Stomach (tissue), 8 donors: ENCODE measurements at regions not wholly inside any gene's neighbourhood (a gene's known extent, or its start where the extent isn't known, plus 50 kb on each side); places are given as distances from the start of the nearest gene placed in this dataset.

Experiments
- DNase-seq, 2 donors: peaks; one replicate each; pipeline versions ENCODE4 v3.0.0 to v3.0.0-alpha.2; 2013 to 2019
- H3K27ac ChIP-seq, 5 donors: fragments of 200-600 bp in 4 of 5; sonication (generic) in 4 of 5; one replicate each; pipeline ENCODE4 v1.5.1; 2013 to 2019; ENCODE audit warnings: mild to moderate bottlenecking in 1 of 5, moderate library complexity in 1 of 5
- H3K27me3 ChIP-seq, 3 donors: fragments of 200-600 bp; sonication (generic); one replicate each; pipeline ENCODE4 v1.5.1; 2017 to 2019; ENCODE audit warnings: mixed run types in 1 of 3
- H3K36me3 ChIP-seq, 4 donors: fragments of 200-600 bp; sonication (generic); 1 replicate in 3 of 4; 2 replicates in 1 of 4; pipeline ENCODE4 v1.5.1; 2016 to 2019
- H3K4me1 ChIP-seq, 4 donors: fragments of 200-600 bp; sonication (generic); one replicate each; pipeline ENCODE4 v1.5.1; 2016 to 2019
- H3K4me3 ChIP-seq, 4 donors: fragments of 200-600 bp; sonication (generic) in 3 of 4; one replicate each; pipeline ENCODE4 v1.5.1; 2016 to 2019; ENCODE audit warnings: mild to moderate bottlenecking in 1 of 4
- H3K9me3 ChIP-seq, 4 donors: fragments of 200-600 bp; sonication (generic); one replicate each; pipeline ENCODE4 v1.5.1; 2016 to 2019
- EP300 ChIP-seq: sonication (generic); formaldehyde crosslinking; IDR thresholded peaks from one replicate; pipeline ENCODE4 v1.6.1; 2017; ENCODE audit warnings: antibody characterized with exemption
- POLR2A ChIP-seq, 4 donors: fragments of 450-650 bp; IDR thresholded peaks; one replicate each; pipeline ENCODE4 v1.6.1; 2016; ENCODE audit warnings: antibody characterized with exemption in 4 of 4, control low read depth in 2 of 4, mild to moderate bottlenecking in 1 of 4, moderate library complexity in 1 of 4
- POLR2AphosphoS5 ChIP-seq, 3 donors: sonication (generic); formaldehyde crosslinking; IDR thresholded peaks; one replicate each; pipeline ENCODE4 v1.6.1; 2016; ENCODE audit warnings: antibody characterized with exemption in 3 of 3
- WGBS, 5 donors: extraction: QIAGEN DNeasy Blood & Tissue Kit in 3 of 5; methylation state at CpG; one replicate each; pipeline versions ENCODE4 v1.1.5 to v1.1.7; 2013 to 2018; 5-methylcytosine and 5-hydroxymethylcytosine counted together
- intact Hi-C: fragments of 100-400 bp; cut with DNase I; formaldehyde crosslinking; loops from one replicate; pipeline ENCODE4 v1.15.1; 2023; ENCODE audit warnings: low total_unique reads
- TF ChIP-seq, protein P1 (sequence below), 7 experiments: fragments of 450-650 bp in 4 of 7; fragments of 200-600 bp in 3 of 7; sonication (generic) in 3 of 7; IDR thresholded peaks; one replicate each; pipeline ENCODE4 v1.5.1; 2016 to 2019; ENCODE audit warnings: antibody characterized with exemption in 7 of 7, control low read depth in 2 of 7, mild to moderate bottlenecking in 1 of 7
- donor health status: healthy with polysubstance abuse.
- donor health status: Bipolar disorder and iron deficiency.
- donor health status: healthy.

GRCh38 chr1:56052041-56052440 is 527.3 kb downstream of the PLPP3 start:
- intact Hi-C loops, result no loop called here
- no peak for TF ChIP-seq EP300
- no peak for TF ChIP-seq POLR2A (IDR thresholded peaks at IDR 0.05)
- no peak for TF ChIP-seq POLR2AphosphoS5 (IDR thresholded peaks at IDR 0.05)
- TF ChIP-seq, protein P1, sequence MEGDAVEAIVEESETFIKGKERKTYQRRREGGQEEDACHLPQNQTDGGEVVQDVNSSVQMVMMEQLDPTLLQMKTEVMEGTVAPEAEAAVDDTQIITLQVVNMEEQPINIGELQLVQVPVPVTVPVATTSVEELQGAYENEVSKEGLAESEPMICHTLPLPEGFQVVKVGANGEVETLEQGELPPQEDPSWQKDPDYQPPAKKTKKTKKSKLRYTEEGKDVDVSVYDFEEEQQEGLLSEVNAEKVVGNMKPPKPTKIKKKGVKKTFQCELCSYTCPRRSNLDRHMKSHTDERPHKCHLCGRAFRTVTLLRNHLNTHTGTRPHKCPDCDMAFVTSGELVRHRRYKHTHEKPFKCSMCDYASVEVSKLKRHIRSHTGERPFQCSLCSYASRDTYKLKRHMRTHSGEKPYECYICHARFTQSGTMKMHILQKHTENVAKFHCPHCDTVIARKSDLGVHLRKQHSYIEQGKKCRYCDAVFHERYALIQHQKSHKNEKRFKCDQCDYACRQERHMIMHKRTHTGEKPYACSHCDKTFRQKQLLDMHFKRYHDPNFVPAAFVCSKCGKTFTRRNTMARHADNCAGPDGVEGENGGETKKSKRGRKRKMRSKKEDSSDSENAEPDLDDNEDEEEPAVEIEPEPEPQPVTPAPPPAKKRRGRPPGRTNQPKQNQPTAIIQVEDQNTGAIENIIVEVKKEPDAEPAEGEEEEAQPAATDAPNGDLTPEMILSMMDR (IDR thresholded peaks at IDR 0.05), result no peak
- Histone ChIP-seq H3K27me3 (no peaks in the 10 kb centered on the region), H3K4me1 (peaks cover 0 to 12% (median 3%) of the 10 kb centered on the region in 4 donors), H3K4me3 (no peak overlapping the region), H3K27ac (no peak overlapping the region), H3K9me3 (peaks cover 0 to 10% (median 6%) of the 10 kb centered on the region in 4 donors), H3K36me3 (no peaks in the 10 kb centered on the region)
- no peak for DNase-seq
- WGBS, 5 donors, result 44 to 86% (median 54%) methylated on average over 2 of the region's 2 CpGs

- intact Hi-C loops, result no loop called here
- WGBS, 5 donors, result 65 to 77% (median 73%) methylated on average over 2 of the region's 2 CpGs
These were observed 528.5 kb downstream of the PLPP3 start for GRCh38 chr1:56050911-56051310.

DNA sequence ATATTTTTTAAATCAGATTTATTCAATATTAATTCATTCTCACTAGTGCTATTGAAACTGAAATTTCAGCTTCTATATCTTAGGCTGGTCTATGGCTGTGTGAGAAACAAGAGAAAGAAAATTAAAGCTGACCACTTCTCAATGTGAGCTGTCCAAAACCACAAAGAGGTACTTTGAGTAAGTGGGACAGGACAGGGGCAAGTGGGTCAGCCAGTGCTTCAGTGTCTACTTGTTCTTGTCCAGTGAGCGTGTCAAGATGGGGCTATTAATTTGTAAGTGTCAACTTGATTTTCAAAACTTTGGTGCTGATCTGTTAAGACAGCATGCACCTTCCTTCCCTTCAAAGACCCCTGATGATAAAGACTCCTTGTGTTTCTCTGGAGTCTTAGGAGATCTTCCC is 533.9 kb downstream of the PLPP3 start:
- no peak for DNase-seq
- no peak for TF ChIP-seq POLR2AphosphoS5 (IDR thresholded peaks at IDR 0.05)
- no peak for TF ChIP-seq POLR2A (IDR thresholded peaks at IDR 0.05)
- TF ChIP-seq, protein P1 (IDR thresholded peaks at IDR 0.05), result no peak
- TF ChIP-seq EP300, result no peak
- Histone ChIP-seq H3K9me3 (peaks cover 0 to 5% (median 4%) of the 10 kb centered on the region in 4 donors), H3K27me3 (no peaks in the 10 kb centered on the region), H3K27ac (no peak overlapping the region), H3K4me3 (no peak overlapping the region), H3K36me3 (no peaks in the 10 kb centered on the region), H3K4me1 (no peaks in the 10 kb centered on the region)
- intact Hi-C loops, result no loop called here
- 79 to 90% (median 85%) methylated on average over 1 of the region's 1 CpG for WGBS, 5 donors

More at GRCh38 chr1:56050911-56051310, 528.5 kb downstream of the PLPP3 start:
- Histone ChIP-seq H3K4me3 (no peak overlapping the region), H3K36me3 (no peaks in the 10 kb centered on the region), H3K27me3 (no peaks in the 10 kb centered on the region), H3K27ac (no peak overlapping the region), H3K4me1 (peaks cover 0 to 3% (median 0%) of the 10 kb centered on the region in 4 donors), H3K9me3 (peaks cover 0 to 10% (median 6%) of the 10 kb centered on the region in 4 donors)
- DNase-seq, result no peak
- TF ChIP-seq, protein P1 (IDR thresholded peaks at IDR 0.05), result no peak
- TF ChIP-seq EP300 (no peak), POLR2A (IDR thresholded peaks at IDR 0.05) (no peak), POLR2AphosphoS5 (IDR thresholded peaks at IDR 0.05) (no peak)

DNA sequence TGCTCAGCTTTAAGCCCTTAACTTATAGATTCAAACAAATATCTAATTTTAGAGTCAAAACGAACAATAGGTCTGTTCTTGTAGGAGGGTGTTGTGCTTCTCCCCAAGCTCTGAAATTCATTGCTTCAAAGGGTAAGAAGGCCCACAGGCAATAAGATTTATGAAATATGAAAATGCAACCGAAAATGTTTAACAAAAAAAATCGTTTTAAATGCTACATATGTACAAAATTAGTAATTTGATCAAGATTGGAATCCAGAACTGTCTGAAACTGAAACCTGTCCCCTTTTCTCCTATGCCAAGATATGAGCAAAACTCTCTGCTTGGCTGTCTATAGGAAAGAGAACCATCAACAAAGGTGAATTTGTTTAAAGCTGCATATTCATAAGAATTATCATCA is 534.3 kb downstream of the PLPP3 start:
- Histone ChIP-seq H3K36me3 (no peaks in the 10 kb centered on the region), H3K9me3 (peaks cover 0 to 1% (median under 1%) of the 10 kb centered on the region in 4 donors), H3K27ac (no peak overlapping the region), H3K27me3 (no peaks in the 10 kb centered on the region), H3K4me1 (no peaks in the 10 kb centered on the region), H3K4me3 (no peak overlapping the region)
- no peak for TF ChIP-seq EP300
- TF ChIP-seq, protein P1 (IDR thresholded peaks at IDR 0.05), result no peak
- TF ChIP-seq POLR2A (IDR thresholded peaks at IDR 0.05), result no peak
- no peak for TF ChIP-seq POLR2AphosphoS5 (IDR thresholded peaks at IDR 0.05)
- 53 to 71% (median 66%) methylated on average over 3 of the region's 3 CpGs for WGBS, 5 donors
- intact Hi-C loops, result no loop called here
- no peak for DNase-seq
